ENCODE measurements at regions not wholly inside any gene's neighbourhood (a gene's known extent, or its start where the extent isn't known, plus 50 kb on each side); places are given as distances from the start of the nearest gene placed in this dataset.

GRCh38 chr12:125519026-125519651 is 453.9 kb downstream of the AACS start:
- TF ChIP-seq POLR2AphosphoS5 (IDR thresholded peaks at IDR 0.05): no peak
- no peak for TF ChIP-seq CTCF (IDR thresholded peaks at IDR 0.05)
- no peak for TF ChIP-seq POLR2A (IDR thresholded peaks at IDR 0.05)
- TF ChIP-seq EP300 (IDR thresholded peaks at IDR 0.05): no peak

GRCh38 chr12:125525879-125526278 is 460.6 kb downstream of the AACS start:
- intact Hi-C loops (cut with DNase I; ENCODE audit: low total_unique reads): no loop called here
- H3K27ac ChIP-seq: no peak overlapping the region
- peaks cover 0 to 7% (median 0%) of the 10 kb centered on the region in 3 donors for H3K27me3 ChIP-seq
- peaks cover 13 to 26% (median 21%) of the 10 kb centered on the region in 4 donors for H3K9me3 ChIP-seq
- no peaks in the 10 kb centered on the region for H3K4me1 ChIP-seq
- DNase-seq: no peak
- no peak overlapping the region for H3K4me3 ChIP-seq
- TF ChIP-seq POLR2AphosphoS5 (IDR thresholded peaks at IDR 0.05) (no peak), POLR2A (IDR thresholded peaks at IDR 0.05) (no peak), CTCF (IDR thresholded peaks at IDR 0.05) (no peak), EP300 (IDR thresholded peaks at IDR 0.05) (no peak)
- H3K36me3 ChIP-seq: no peaks in the 10 kb centered on the region
- 76 to 91% (median 88%) methylated on average over 5 of the region's 5 CpGs for WGBS, 5 donors

More at GRCh38 chr12:125519026-125519651, 453.9 kb downstream of the AACS start:
- intact Hi-C loops (cut with DNase I; ENCODE audit: low total_unique reads): no loop called here
- DNase-seq: peak; percentile 32 to 34
- Histone ChIP-seq H3K4me3 (no peak overlapping the region), H3K27ac (no peak overlapping the region), H3K9me3 (peaks cover 13 to 26% (median 22%) of the 10 kb centered on the region in 4 donors), H3K4me1 (no peaks in the 10 kb centered on the region), H3K36me3 (no peaks in the 10 kb centered on the region), H3K27me3 (no peaks in the 10 kb centered on the region)
- WGBS, 5 donors: 50 to 70% (median 62%) methylated on average over 15 of the region's 15 CpGs

- WGBS, 5 donors: 71 to 80% (median 79%) methylated on average over 5 of the region's 5 CpGs
- Histone ChIP-seq H3K27me3 (peaks cover 0 to 22% (median 6%) of the 10 kb centered on the region in 3 donors), H3K27ac (no peak overlapping the region), H3K36me3 (no peaks in the 10 kb centered on the region), H3K4me3 (no peak overlapping the region), H3K9me3 (peaks cover 6 to 7% (median 7%) of the 10 kb centered on the region in 4 donors), H3K4me1 (peaks cover 0 to 1% (median 1%) of the 10 kb centered on the region in 4 donors)
- intact Hi-C loops (cut with DNase I; ENCODE audit: low total_unique reads): no loop called here
- TF ChIP-seq EP300 (IDR thresholded peaks at IDR 0.05): no peak
- no peak for TF ChIP-seq CTCF (IDR thresholded peaks at IDR 0.05)
- no peak for TF ChIP-seq POLR2A (IDR thresholded peaks at IDR 0.05)
- no peak for TF ChIP-seq POLR2AphosphoS5 (IDR thresholded peaks at IDR 0.05)
- peak in 1 of 2 donors; percentile 48 for DNase-seq
Observed at GRCh38 chr12:125528281-125528680, 463.0 kb downstream of the AACS start.

- H3K9me3 ChIP-seq: no peaks in the 10 kb centered on the region
- DNase-seq: no peak
- no peak overlapping the region for H3K4me3 ChIP-seq
- TF ChIP-seq POLR2AphosphoS5 (IDR thresholded peaks at IDR 0.05): no peak
- TF ChIP-seq EP300 (IDR thresholded peaks at IDR 0.05): no peak
- no peak for TF ChIP-seq CTCF (IDR thresholded peaks at IDR 0.05)
- no peak overlapping the region for H3K27ac ChIP-seq
- H3K4me1 ChIP-seq: peaks cover 0 to 6% (median 5%) of the 10 kb centered on the region in 4 donors
- no peaks in the 10 kb centered on the region for H3K36me3 ChIP-seq
- intact Hi-C loops (cut with DNase I; ENCODE audit: low total_unique reads): no loop called here
- peaks cover 0 to 31% (median 11%) of the 10 kb centered on the region in 3 donors for H3K27me3 ChIP-seq
- 20 to 47% (median 45%) methylated on average over 4 of the region's 4 CpGs for WGBS, 5 donors
Observed at GRCh38 chr12:125530201-125530600, 465.0 kb downstream of the AACS start.

All from stomach (tissue), 8 donors.